T-helper 2 cell treated with Interferon-gamma antibody and Interleukin-4, amounts not matched to agents 5 μg/mL and 100 μg/mL, for 36 hours (primary cell): ENCODE measurements at regions not wholly inside any gene's neighbourhood (a gene's known extent, or its start where the extent isn't known, plus 50 kb on each side); places are given as distances from the start of the nearest gene placed in this dataset.
"Not testable (repeated sequence)": the region's sequence is repeated elsewhere in the genome, so short reads cannot be mapped to it uniquely, and the experiment has no call there.

Source experiments
- DNase-seq: peaks from one replicate; pipeline ENCODE4 v3.0.0; 2021; ENCODE audit warnings: low spot score
- H3K27ac Mint-ChIP-seq: one replicate; pipeline ENCODE4 v1.8.0; 2021; ENCODE audit warnings: mild to moderate bottlenecking, mixed read lengths
- H3K27me3 Mint-ChIP-seq: one replicate; pipeline ENCODE4 v1.8.0; 2021; ENCODE audit warnings: low read depth, mixed read lengths
- H3K36me3 Mint-ChIP-seq: one replicate; pipeline ENCODE4 v1.8.0; 2021; ENCODE audit warnings: low read depth, mixed read lengths
- H3K4me1 Mint-ChIP-seq: one replicate; pipeline ENCODE4 v1.8.0; 2021; ENCODE audit warnings: low read depth, mixed read lengths
- H3K4me3 Mint-ChIP-seq: one replicate; pipeline ENCODE4 v1.8.0; 2022; ENCODE audit warnings: mild to moderate bottlenecking, moderate library complexity, mixed read lengths
- H3K9me3 Mint-ChIP-seq: one replicate; pipeline ENCODE4 v1.8.0; 2021; ENCODE audit warnings: mixed read lengths

GRCh38 chr12:66800046-66800445, 121.2 kb upstream of the GRIP1 start:
- no peak for DNase-seq
- H3K27ac Mint-ChIP-seq, result no peak overlapping the region
- no peaks in the 10 kb centered on the region for H3K36me3 Mint-ChIP-seq
- peaks cover 24% of the 10 kb centered on the region for H3K27me3 Mint-ChIP-seq
- H3K4me3 Mint-ChIP-seq, result no peak overlapping the region
- no peaks in the 10 kb centered on the region for H3K4me1 Mint-ChIP-seq
- H3K9me3 Mint-ChIP-seq, result no peaks in the 10 kb centered on the region

- no peaks in the 10 kb centered on the region for H3K9me3 Mint-ChIP-seq
- no peak for DNase-seq
- no peak overlapping the region for H3K27ac Mint-ChIP-seq
- no peaks in the 10 kb centered on the region for H3K36me3 Mint-ChIP-seq
- no peak overlapping the region for H3K4me3 Mint-ChIP-seq
- H3K4me1 Mint-ChIP-seq, result no peaks in the 10 kb centered on the region
- H3K27me3 Mint-ChIP-seq, result peaks cover 24% of the 10 kb centered on the region
Measured at GRCh38 chr12:66803930-66804329, 125.1 kb upstream of the GRIP1 start.

GRCh38 chr12:66804563-66804974, 125.7 kb upstream of the GRIP1 start:
- Mint-ChIP-seq H3K27me3 (peaks cover 22% of the 10 kb centered on the region), H3K36me3 (no peaks in the 10 kb centered on the region)
- no peak for DNase-seq

GRCh38 chr12:66808606-66809005, 129.7 kb upstream of the GRIP1 start:
- H3K4me3 Mint-ChIP-seq, result no peak overlapping the region
- H3K9me3 Mint-ChIP-seq, result no peaks in the 10 kb centered on the region
- H3K27me3 Mint-ChIP-seq, result peaks cover 9% of the 10 kb centered on the region
- H3K4me1 Mint-ChIP-seq, result no peaks in the 10 kb centered on the region
- H3K27ac Mint-ChIP-seq, result no peak overlapping the region
- no peaks in the 10 kb centered on the region for H3K36me3 Mint-ChIP-seq
- DNase-seq, result no peak

More at GRCh38 chr12:66804563-66804974, 125.7 kb upstream of the GRIP1 start:
- H3K4me1 Mint-ChIP-seq, result no peaks in the 10 kb centered on the region
- no peak overlapping the region for H3K4me3 Mint-ChIP-seq
- no peak overlapping the region for H3K27ac Mint-ChIP-seq
- no peaks in the 10 kb centered on the region for H3K9me3 Mint-ChIP-seq

- no peaks in the 10 kb centered on the region for H3K4me1 Mint-ChIP-seq
- DNase-seq, result no peak
- H3K4me3 Mint-ChIP-seq, result no peak overlapping the region
- H3K9me3 Mint-ChIP-seq, result no peaks in the 10 kb centered on the region
- no peak overlapping the region for H3K27ac Mint-ChIP-seq
- H3K27me3 Mint-ChIP-seq, result no peaks in the 10 kb centered on the region
- H3K36me3 Mint-ChIP-seq, result no peaks in the 10 kb centered on the region
Measured at GRCh38 chr12:66813137-66813892, 134.4 kb upstream of the GRIP1 start.

GRCh38 chr12:66819587-66819986, 140.7 kb upstream of the GRIP1 start:
- Mint-ChIP-seq H3K4me3 (no peak overlapping the region), H3K36me3 (no peaks in the 10 kb centered on the region), H3K9me3 (no peaks in the 10 kb centered on the region), H3K4me1 (no peaks in the 10 kb centered on the region), H3K27ac (no peak overlapping the region), H3K27me3 (no peaks in the 10 kb centered on the region)
- DNase-seq, result no peak

- H3K4me3 Mint-ChIP-seq, result no peak overlapping the region
- no peaks in the 10 kb centered on the region for H3K9me3 Mint-ChIP-seq
- H3K4me1 Mint-ChIP-seq, result no peaks in the 10 kb centered on the region
- no peaks in the 10 kb centered on the region for H3K36me3 Mint-ChIP-seq
- no peak overlapping the region for H3K27ac Mint-ChIP-seq
- DNase-seq, result no peak
- H3K27me3 Mint-ChIP-seq, result no peaks in the 10 kb centered on the region
Measured at GRCh38 chr12:66822961-66823360, 144.1 kb upstream of the GRIP1 start.

- no peak overlapping the region for H3K4me3 Mint-ChIP-seq
- H3K4me1 Mint-ChIP-seq, result peaks cover 3% of the 10 kb centered on the region
- H3K27ac Mint-ChIP-seq, result no peak overlapping the region
- no peaks in the 10 kb centered on the region for H3K27me3 Mint-ChIP-seq
- no peaks in the 10 kb centered on the region for H3K9me3 Mint-ChIP-seq
- no peaks in the 10 kb centered on the region for H3K36me3 Mint-ChIP-seq
- no peak for DNase-seq
Measured at GRCh38 chr12:66823857-66824570, 145.1 kb upstream of the GRIP1 start.

- H3K9me3 Mint-ChIP-seq, H3K4me3 Mint-ChIP-seq, H3K36me3 Mint-ChIP-seq, H3K27me3 Mint-ChIP-seq, DNase-seq, H3K27ac Mint-ChIP-seq: not testable (repeated sequence)
- H3K4me1 Mint-ChIP-seq, result peaks cover 13% of the 10 kb centered on the region
Measured at GRCh38 chr12:66825921-66826320, 147.0 kb upstream of the GRIP1 start.

- H3K4me3 Mint-ChIP-seq, result peak overlapping the region; percentile 52
- no peak overlapping the region for H3K27ac Mint-ChIP-seq
- H3K4me1 Mint-ChIP-seq, result peaks cover 13% of the 10 kb centered on the region
- no peaks in the 10 kb centered on the region for H3K27me3 Mint-ChIP-seq
- DNase-seq, result no peak
- H3K9me3 Mint-ChIP-seq, result no peaks in the 10 kb centered on the region
- H3K36me3 Mint-ChIP-seq, result no peaks in the 10 kb centered on the region
Measured at GRCh38 chr12:66829660-66830325, 150.9 kb upstream of the GRIP1 start.

GRCh38 chr12:66831495-66831894, 152.6 kb upstream of the GRIP1 start:
- Mint-ChIP-seq H3K27ac (no peak overlapping the region), H3K4me1 (peaks cover 13% of the 10 kb centered on the region), H3K36me3 (no peaks in the 10 kb centered on the region), H3K9me3 (no peaks in the 10 kb centered on the region), H3K27me3 (no peaks in the 10 kb centered on the region), H3K4me3 (no peak overlapping the region)
- no peak for DNase-seq

GRCh38 chr12:66832997-66833396, 154.1 kb upstream of the GRIP1 start:
- Mint-ChIP-seq H3K36me3 (no peaks in the 10 kb centered on the region), H3K27me3 (no peaks in the 10 kb centered on the region), H3K9me3 (no peaks in the 10 kb centered on the region), H3K4me3 (no peak overlapping the region), H3K27ac (no peak overlapping the region), H3K4me1 (peaks cover 13% of the 10 kb centered on the region)
- no peak for DNase-seq

- H3K9me3 Mint-ChIP-seq, result no peaks in the 10 kb centered on the region
Measured at GRCh38 chr12:66836623-66837310, 157.9 kb upstream of the GRIP1 start.

GRCh38 chr12:66837311-66837627, 158.4 kb upstream of the GRIP1 start:
- H3K27ac Mint-ChIP-seq, result no peak overlapping the region
- H3K9me3 Mint-ChIP-seq, result no peaks in the 10 kb centered on the region
- H3K4me3 Mint-ChIP-seq, result no peak overlapping the region
- H3K27me3 Mint-ChIP-seq, result peaks cover 5% of the 10 kb centered on the region
- DNase-seq, result no peak
- H3K36me3 Mint-ChIP-seq, result no peaks in the 10 kb centered on the region
- no peaks in the 10 kb centered on the region for H3K4me1 Mint-ChIP-seq

More at GRCh38 chr12:66836623-66837310, 157.9 kb upstream of the GRIP1 start:
- no peak overlapping the region for H3K4me3 Mint-ChIP-seq
- DNase-seq, result no peak
- peaks cover 5% of the 10 kb centered on the region for H3K27me3 Mint-ChIP-seq
- H3K27ac Mint-ChIP-seq, result no peak overlapping the region
- no peaks in the 10 kb centered on the region for H3K4me1 Mint-ChIP-seq
- H3K36me3 Mint-ChIP-seq, result no peaks in the 10 kb centered on the region
